SK-N-SH treated with all-trans-retinoic acid at 6 μM for 48 hours (cell line): ENCODE measurements at regions not wholly inside any gene's neighbourhood (a gene's known extent, or its start where the extent isn't known, plus 50 kb on each side); places are given as distances from the start of the nearest gene placed in this dataset.

Experiments
- ATAC-seq: fragments of 200-7000 bp; cut with Tn5 transposase; 3 replicates; pipeline ENCODE4 v1.9.1; 2020; ENCODE audit warnings: mild to moderate bottlenecking, moderate library complexity
- BACH2 ChIP-seq: fragments of 250-450 bp; sonication (Bioruptor Pico); IDR thresholded peaks from 2 replicates; pipeline ENCODE4 v1.9.0; 2021; ENCODE audit warnings: mild to moderate bottlenecking, borderline replicate concordance
- ESRRG ChIP-seq: fragments of 250-450 bp; sonication (Bioruptor Pico); IDR thresholded peaks from 2 replicates; pipeline ENCODE4 v1.6.1; 2021; ENCODE audit warnings: mild to moderate bottlenecking
- GLIS3 ChIP-seq: fragments of 250-450 bp; sonication (Bioruptor Pico); IDR thresholded peaks from 2 replicates; pipeline ENCODE4 v1.5.0; 2020; ENCODE audit warnings: mild to moderate bottlenecking, moderate library complexity
- OSR1 ChIP-seq: fragments of 250-450 bp; sonication (Bioruptor Pico); IDR thresholded peaks from 2 replicates; pipeline ENCODE4 v1.8.0; 2022; ENCODE audit warnings: moderate library complexity, mild to moderate bottlenecking, inconsistent platforms
- PPARA ChIP-seq: fragments of 250-450 bp; sonication (Bioruptor Pico); IDR thresholded peaks from 2 replicates; pipeline ENCODE4 v1.5.0; 2020; ENCODE audit warnings: mild to moderate bottlenecking, borderline replicate concordance
- RARB ChIP-seq: fragments of 250-450 bp; sonication (Bioruptor Pico); IDR thresholded peaks from 2 replicates; pipeline ENCODE4 v1.8.0; 2021; ENCODE audit warnings: mild to moderate bottlenecking, moderate library complexity
- SNAI2 ChIP-seq: fragments of 250-450 bp; sonication (Bioruptor Pico); IDR thresholded peaks from 2 replicates; pipeline ENCODE4 v1.5.0; 2020; ENCODE audit warnings: mild to moderate bottlenecking, moderate library complexity
- TCF4 ChIP-seq: fragments of 250-450 bp; sonication (Bioruptor Pico); IDR thresholded peaks from 2 replicates; pipeline ENCODE4 v1.8.0; 2021; ENCODE audit warnings: mild to moderate bottlenecking, moderate library complexity, borderline replicate concordance
- TOX ChIP-seq: fragments of 250-450 bp; sonication (Bioruptor Pico); IDR thresholded peaks from 2 replicates; pipeline ENCODE4 v1.8.0; 2021; ENCODE audit warnings: mild to moderate bottlenecking, moderate library complexity, borderline replicate concordance
- ZC3H10 ChIP-seq: fragments of 250-450 bp; sonication (Bioruptor Pico); IDR thresholded peaks from 2 replicates; pipeline ENCODE4 v1.5.1; 2021; ENCODE audit warnings: mild to moderate bottlenecking, moderate library complexity
- ZFP3 ChIP-seq: fragments of 250-450 bp; sonication (Bioruptor Pico); IDR thresholded peaks from 2 replicates; pipeline ENCODE4 v1.5.0; 2020; ENCODE audit warnings: mild to moderate bottlenecking, moderate library complexity
- ZNF70 ChIP-seq: fragments of 450-650 bp; formaldehyde crosslinking; IDR thresholded peaks from 2 replicates; pipeline ENCODE4 v1.5.0; 2020; ENCODE audit warnings: mild to moderate bottlenecking, moderate library complexity
- ZNF8 ChIP-seq: fragments of 450-650 bp; formaldehyde crosslinking; IDR thresholded peaks from 2 replicates; pipeline ENCODE4 v1.5.0; 2020; ENCODE audit warnings: mild to moderate bottlenecking, moderate library complexity
- TF ChIP-seq, protein P1 (sequence below): fragments of 250-450 bp; sonication (Bioruptor Pico); IDR thresholded peaks from 2 replicates; pipeline ENCODE4 v1.5.0; 2020; ENCODE audit warnings: mild to moderate bottlenecking, moderate library complexity
- TF ChIP-seq, protein P2 (sequence below): fragments of 250-450 bp; sonication (Bioruptor Pico); IDR thresholded peaks from 2 replicates; pipeline ENCODE4 v1.8.0; 2020; ENCODE audit warnings: mild to moderate bottlenecking, moderate library complexity, borderline replicate concordance
- TF ChIP-seq, protein P3 (sequence below): fragments of 250-450 bp; sonication (Bioruptor Pico); IDR thresholded peaks from 2 replicates; pipeline ENCODE4 v1.5.1; 2021; ENCODE audit warnings: mild to moderate bottlenecking, moderate library complexity
- TF ChIP-seq, protein P4 (sequence below): fragments of 250-450 bp; sonication (Bioruptor Pico); IDR thresholded peaks from 2 replicates; pipeline ENCODE4 v1.5.1; 2020; ENCODE audit warnings: low read depth, mild to moderate bottlenecking, moderate library complexity
- TF ChIP-seq, protein P5 (sequence below): fragments of 250-450 bp; sonication (Bioruptor Pico); IDR thresholded peaks from 2 replicates; pipeline ENCODE4 v1.8.0; 2021; ENCODE audit warnings: low read depth, mild to moderate bottlenecking, moderate library complexity, borderline replicate concordance

DNA sequence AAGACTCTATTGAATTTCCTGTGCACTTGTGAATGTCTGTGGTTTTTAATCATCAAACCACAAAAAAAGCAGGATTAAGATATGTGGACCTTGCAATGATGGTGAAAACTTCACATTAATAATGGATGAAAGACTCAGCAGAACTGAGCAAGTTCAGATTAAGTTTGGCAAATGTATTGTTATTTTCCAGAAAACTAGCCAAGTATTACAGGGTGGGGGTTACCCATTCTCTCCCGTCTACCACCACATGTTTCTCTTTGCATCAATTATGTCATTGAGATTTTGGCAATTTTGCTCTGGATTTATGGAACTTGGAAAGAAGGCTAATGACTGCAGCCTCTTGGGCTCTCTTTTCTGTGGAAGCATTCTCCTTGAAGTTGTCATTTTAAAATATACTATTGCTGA is 577.1 kb downstream of the ANKRD50 start (continued):
- TF ChIP-seq, protein P1, sequence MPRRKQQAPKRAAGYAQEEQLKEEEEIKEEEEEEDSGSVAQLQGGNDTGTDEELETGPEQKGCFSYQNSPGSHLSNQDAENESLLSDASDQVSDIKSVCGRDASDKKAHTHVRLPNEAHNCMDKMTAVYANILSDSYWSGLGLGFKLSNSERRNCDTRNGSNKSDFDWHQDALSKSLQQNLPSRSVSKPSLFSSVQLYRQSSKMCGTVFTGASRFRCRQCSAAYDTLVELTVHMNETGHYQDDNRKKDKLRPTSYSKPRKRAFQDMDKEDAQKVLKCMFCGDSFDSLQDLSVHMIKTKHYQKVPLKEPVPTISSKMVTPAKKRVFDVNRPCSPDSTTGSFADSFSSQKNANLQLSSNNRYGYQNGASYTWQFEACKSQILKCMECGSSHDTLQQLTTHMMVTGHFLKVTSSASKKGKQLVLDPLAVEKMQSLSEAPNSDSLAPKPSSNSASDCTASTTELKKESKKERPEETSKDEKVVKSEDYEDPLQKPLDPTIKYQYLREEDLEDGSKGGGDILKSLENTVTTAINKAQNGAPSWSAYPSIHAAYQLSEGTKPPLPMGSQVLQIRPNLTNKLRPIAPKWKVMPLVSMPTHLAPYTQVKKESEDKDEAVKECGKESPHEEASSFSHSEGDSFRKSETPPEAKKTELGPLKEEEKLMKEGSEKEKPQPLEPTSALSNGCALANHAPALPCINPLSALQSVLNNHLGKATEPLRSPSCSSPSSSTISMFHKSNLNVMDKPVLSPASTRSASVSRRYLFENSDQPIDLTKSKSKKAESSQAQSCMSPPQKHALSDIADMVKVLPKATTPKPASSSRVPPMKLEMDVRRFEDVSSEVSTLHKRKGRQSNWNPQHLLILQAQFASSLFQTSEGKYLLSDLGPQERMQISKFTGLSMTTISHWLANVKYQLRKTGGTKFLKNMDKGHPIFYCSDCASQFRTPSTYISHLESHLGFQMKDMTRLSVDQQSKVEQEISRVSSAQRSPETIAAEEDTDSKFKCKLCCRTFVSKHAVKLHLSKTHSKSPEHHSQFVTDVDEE (CRISPR knock-in tag), result no peak
- TF ChIP-seq GLIS3 (CRISPR knock-in tag), result no peak
- TF ChIP-seq SNAI2 (CRISPR knock-in tag), result no peak
- TF ChIP-seq ZFP3 (CRISPR knock-in tag), result no peak
- TF ChIP-seq, protein P2, sequence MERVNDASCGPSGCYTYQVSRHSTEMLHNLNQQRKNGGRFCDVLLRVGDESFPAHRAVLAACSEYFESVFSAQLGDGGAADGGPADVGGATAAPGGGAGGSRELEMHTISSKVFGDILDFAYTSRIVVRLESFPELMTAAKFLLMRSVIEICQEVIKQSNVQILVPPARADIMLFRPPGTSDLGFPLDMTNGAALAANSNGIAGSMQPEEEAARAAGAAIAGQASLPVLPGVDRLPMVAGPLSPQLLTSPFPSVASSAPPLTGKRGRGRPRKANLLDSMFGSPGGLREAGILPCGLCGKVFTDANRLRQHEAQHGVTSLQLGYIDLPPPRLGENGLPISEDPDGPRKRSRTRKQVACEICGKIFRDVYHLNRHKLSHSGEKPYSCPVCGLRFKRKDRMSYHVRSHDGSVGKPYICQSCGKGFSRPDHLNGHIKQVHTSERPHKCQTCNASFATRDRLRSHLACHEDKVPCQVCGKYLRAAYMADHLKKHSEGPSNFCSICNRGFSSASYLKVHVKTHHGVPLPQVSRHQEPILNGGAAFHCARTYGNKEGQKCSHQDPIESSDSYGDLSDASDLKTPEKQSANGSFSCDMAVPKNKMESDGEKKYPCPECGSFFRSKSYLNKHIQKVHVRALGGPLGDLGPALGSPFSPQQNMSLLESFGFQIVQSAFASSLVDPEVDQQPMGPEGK, result peak; percentile 94
- no peak for TF ChIP-seq OSR1 (CRISPR knock-in tag)
- peak; percentile 87 for TF ChIP-seq RARB (CRISPR knock-in tag)
- TF ChIP-seq PPARA (CRISPR knock-in tag), result no peak
- TF ChIP-seq ZNF70 (CRISPR knock-in tag), result no peak
- no peak for TF ChIP-seq ESRRG (CRISPR knock-in tag)
- TF ChIP-seq BACH2, result no peak
- TF ChIP-seq ZC3H10, result 0 out of 2 replicates have a peak, but pooled peaks have one; percentile 6
- TF ChIP-seq TCF4 (CRISPR knock-in tag), result no peak

DNA sequence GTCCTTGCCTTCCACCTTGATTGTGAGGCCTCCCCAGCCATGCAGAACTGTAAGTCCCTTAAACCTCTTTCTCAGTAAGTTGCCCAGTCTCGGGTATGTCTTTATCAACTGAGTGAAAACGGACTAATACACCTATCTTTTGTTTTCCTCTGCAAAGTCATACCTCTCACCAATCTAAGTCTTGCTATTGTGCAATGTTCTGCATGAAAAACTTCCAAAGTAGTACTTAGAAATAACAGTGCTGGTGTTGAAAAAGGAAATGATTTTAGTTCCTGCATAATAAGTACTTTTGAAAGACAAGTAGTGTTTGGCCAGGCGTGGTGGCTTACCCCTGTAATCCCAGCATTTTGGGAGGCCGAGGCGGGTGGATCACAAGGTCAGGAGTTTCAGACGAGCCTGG is 573.5 kb downstream of the ANKRD50 start:
- TF ChIP-seq BACH2, result no peak
- no peak for TF ChIP-seq RARB (CRISPR knock-in tag)
- TF ChIP-seq, protein P3, sequence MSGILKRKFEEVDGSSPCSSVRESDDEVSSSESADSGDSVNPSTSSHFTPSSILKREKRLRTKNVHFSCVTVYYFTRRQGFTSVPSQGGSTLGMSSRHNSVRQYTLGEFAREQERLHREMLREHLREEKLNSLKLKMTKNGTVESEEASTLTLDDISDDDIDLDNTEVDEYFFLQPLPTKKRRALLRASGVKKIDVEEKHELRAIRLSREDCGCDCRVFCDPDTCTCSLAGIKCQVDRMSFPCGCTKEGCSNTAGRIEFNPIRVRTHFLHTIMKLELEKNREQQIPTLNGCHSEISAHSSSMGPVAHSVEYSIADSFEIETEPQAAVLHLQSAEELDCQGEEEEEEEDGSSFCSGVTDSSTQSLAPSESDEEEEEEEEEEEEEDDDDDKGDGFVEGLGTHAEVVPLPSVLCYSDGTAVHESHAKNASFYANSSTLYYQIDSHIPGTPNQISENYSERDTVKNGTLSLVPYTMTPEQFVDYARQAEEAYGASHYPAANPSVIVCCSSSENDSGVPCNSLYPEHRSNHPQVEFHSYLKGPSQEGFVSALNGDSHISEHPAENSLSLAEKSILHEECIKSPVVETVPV, result no peak
- TF ChIP-seq PPARA (CRISPR knock-in tag), result no peak
- TF ChIP-seq, protein P2, result no peak
- no peak for TF ChIP-seq ZNF8 (CRISPR knock-in tag)
- no peak for TF ChIP-seq ZFP3 (CRISPR knock-in tag)
- TF ChIP-seq OSR1 (CRISPR knock-in tag), result no peak
- no peak for TF ChIP-seq GLIS3 (CRISPR knock-in tag)
- no peak for TF ChIP-seq ESRRG (CRISPR knock-in tag)
- TF ChIP-seq, protein P4, sequence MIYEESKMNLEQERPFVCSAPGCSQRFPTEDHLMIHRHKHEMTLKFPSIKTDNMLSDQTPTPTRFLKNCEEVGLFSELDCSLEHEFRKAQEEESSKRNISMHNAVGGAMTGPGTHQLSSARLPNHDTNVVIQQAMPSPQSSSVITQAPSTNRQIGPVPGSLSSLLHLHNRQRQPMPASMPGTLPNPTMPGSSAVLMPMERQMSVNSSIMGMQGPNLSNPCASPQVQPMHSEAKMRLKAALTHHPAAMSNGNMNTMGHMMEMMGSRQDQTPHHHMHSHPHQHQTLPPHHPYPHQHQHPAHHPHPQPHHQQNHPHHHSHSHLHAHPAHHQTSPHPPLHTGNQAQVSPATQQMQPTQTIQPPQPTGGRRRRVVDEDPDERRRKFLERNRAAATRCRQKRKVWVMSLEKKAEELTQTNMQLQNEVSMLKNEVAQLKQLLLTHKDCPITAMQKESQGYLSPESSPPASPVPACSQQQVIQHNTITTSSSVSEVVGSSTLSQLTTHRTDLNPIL, result no peak
- no peak for TF ChIP-seq ZNF70 (CRISPR knock-in tag)
- no peak for TF ChIP-seq TOX
- no peak for ATAC-seq

DNA sequence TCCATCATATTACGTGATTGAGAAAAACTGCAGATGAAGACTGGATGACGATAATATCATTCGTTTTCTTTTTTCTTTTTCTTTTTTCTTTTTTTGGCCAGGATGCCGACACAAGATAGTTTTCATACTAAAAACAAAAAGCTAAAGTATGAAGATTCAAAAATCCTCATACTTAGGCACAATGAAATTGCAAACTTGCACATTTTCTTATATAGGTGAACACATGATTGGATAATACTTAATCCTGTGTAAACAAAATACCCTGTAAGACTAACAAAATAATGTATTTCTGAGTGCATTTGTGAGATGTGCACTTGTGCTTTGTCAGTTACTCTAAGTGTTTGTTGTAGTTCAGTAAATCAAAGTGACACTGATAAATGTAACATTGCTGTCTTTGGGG is 568.9 kb downstream of the ANKRD50 start:
- no peak for ATAC-seq
- TF ChIP-seq, protein P5, sequence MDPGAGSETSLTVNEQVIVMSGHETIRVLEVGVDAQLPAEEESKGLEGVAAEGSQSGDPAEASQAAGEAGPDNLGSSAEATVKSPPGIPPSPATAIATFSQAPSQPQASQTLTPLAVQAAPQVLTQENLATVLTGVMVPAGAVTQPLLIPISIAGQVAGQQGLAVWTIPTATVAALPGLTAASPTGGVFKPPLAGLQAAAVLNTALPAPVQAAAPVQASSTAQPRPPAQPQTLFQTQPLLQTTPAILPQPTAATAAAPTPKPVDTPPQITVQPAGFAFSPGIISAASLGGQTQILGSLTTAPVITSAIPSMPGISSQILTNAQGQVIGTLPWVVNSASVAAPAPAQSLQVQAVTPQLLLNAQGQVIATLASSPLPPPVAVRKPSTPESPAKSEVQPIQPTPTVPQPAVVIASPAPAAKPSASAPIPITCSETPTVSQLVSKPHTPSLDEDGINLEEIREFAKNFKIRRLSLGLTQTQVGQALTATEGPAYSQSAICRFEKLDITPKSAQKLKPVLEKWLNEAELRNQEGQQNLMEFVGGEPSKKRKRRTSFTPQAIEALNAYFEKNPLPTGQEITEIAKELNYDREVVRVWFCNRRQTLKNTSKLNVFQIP (CRISPR knock-in tag), result no peak
